H1 (cell line): ENCODE measurements at regions not wholly inside any gene's neighbourhood (a gene's known extent, or its start where the extent isn't known, plus 50 kb on each side); places are given as distances from the start of the nearest gene placed in this dataset.

ENCODE experiments used
- BRCA1 ChIP-seq: IDR thresholded peaks from 2 replicates; pipeline ENCODE4 v1.6.1; 2012; ENCODE audit warnings: low read depth, low read length, improper control_type of control experiment
- EGR1 ChIP-seq: IDR thresholded peaks from 2 replicates; pipeline ENCODE4 v1.6.1; 2011; ENCODE audit warnings: low read depth, low read length, borderline replicate concordance
- RXRA ChIP-seq: IDR thresholded peaks from 2 replicates; pipeline ENCODE4 v1.6.1; 2011; ENCODE audit warnings: low read depth, mild to moderate bottlenecking, low read length, moderate library complexity; ENCODE audit not compliant: insufficient read depth
- TCF12 ChIP-seq: IDR thresholded peaks from 2 replicates; pipeline ENCODE4 v1.6.1; 2011; ENCODE audit warnings: low read depth, mild to moderate bottlenecking, low read length
- TF ChIP-seq, protein P1 (sequence below): IDR thresholded peaks from 2 replicates; pipeline ENCODE4 v1.6.1; 2012; ENCODE audit warnings: inconsistent platforms
- TF ChIP-seq, protein P2 (sequence below), 3 experiments: IDR thresholded peaks; 1 replicate in 2 of 3; 2 replicates in 1 of 3; pipeline versions ENCODE4 v1.5.1 to v1.6.1; 2011; ENCODE audit warnings: low read length in 3 of 3, mild to moderate bottlenecking in 3 of 3, inconsistent platforms in 2 of 3, low read depth in 1 of 3, moderate library complexity in 1 of 3; ENCODE audit not compliant: insufficient read depth in 1 of 3; ENCODE audit errors: control extremely low read depth in 1 of 3

DNA sequence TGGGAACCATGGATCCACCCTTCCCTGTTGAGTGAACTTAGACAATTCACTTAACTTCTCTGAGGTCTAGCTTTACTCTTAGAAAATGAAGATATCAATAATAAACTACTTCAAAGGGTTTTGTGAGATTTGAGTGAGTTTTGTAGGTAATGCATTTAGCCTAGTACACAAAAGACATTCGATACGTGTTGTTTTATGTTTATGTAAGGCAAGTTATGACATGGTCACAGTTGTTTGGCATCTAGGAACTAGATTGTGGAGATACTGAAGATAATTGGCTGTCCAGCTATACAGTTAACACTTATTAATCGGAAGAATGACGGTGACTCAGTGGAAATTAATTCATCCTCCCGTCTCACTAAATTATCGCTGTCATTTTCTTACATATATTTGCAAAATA lies 1781.1 kb upstream of the TENM3 start:
- TF ChIP-seq RXRA (no peak), BRCA1 (no peak), EGR1 (no peak), TCF12 (no peak)
- TF ChIP-seq, protein P1, sequence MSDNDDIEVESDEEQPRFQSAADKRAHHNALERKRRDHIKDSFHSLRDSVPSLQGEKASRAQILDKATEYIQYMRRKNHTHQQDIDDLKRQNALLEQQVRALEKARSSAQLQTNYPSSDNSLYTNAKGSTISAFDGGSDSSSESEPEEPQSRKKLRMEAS: no peak
- TF ChIP-seq, protein P2, sequence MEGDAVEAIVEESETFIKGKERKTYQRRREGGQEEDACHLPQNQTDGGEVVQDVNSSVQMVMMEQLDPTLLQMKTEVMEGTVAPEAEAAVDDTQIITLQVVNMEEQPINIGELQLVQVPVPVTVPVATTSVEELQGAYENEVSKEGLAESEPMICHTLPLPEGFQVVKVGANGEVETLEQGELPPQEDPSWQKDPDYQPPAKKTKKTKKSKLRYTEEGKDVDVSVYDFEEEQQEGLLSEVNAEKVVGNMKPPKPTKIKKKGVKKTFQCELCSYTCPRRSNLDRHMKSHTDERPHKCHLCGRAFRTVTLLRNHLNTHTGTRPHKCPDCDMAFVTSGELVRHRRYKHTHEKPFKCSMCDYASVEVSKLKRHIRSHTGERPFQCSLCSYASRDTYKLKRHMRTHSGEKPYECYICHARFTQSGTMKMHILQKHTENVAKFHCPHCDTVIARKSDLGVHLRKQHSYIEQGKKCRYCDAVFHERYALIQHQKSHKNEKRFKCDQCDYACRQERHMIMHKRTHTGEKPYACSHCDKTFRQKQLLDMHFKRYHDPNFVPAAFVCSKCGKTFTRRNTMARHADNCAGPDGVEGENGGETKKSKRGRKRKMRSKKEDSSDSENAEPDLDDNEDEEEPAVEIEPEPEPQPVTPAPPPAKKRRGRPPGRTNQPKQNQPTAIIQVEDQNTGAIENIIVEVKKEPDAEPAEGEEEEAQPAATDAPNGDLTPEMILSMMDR (IDR thresholded peaks at IDR 0.05; ENCODE audit: control extremely low read depth in 1 of 3, insufficient read depth in 1 of 3, low read depth in 1 of 3, low read length in 3 of 3): no peak
